NT2/D1 (cell line): ENCODE measurements at regions not wholly inside any gene's neighbourhood (a gene's known extent, or its start where the extent isn't known, plus 50 kb on each side); places are given as distances from the start of the nearest gene placed in this dataset.

Source experiments
- DNase-seq: peaks from one replicate; pipeline ENCODE4 v3.0.0-alpha.2; 2011; ENCODE audit warnings: low read depth, low spot score
- H3K27me3 ChIP-seq: 2 replicates; pipeline ENCODE4 v1.6.0; 2011; ENCODE audit warnings: mild to moderate bottlenecking; ENCODE audit not compliant: insufficient read length, insufficient read depth
- H3K36me3 ChIP-seq: 2 replicates; pipeline ENCODE4 v1.6.1; 2011; ENCODE audit warnings: mild to moderate bottlenecking, low read length, mixed read lengths; ENCODE audit not compliant: insufficient read depth, insufficient read length
- H3K4me1 ChIP-seq: 2 replicates; pipeline ENCODE4 v1.5.1; 2011; ENCODE audit not compliant: insufficient read depth, insufficient read length
- H3K4me3 ChIP-seq: 2 replicates; pipeline ENCODE4 v1.5.1; 2011; ENCODE audit warnings: low read depth; ENCODE audit not compliant: insufficient read length
- H3K9ac ChIP-seq: 2 replicates; pipeline ENCODE4 v1.6.0; 2011; ENCODE audit warnings: low read depth; ENCODE audit not compliant: insufficient read length
- H3K9me3 ChIP-seq: 2 replicates; pipeline ENCODE4 v1.5.1; 2011; ENCODE audit warnings: mild to moderate bottlenecking, low read length; ENCODE audit not compliant: insufficient read depth
- SUZ12 ChIP-seq: IDR thresholded peaks from 2 replicates; pipeline ENCODE4 v1.6.1; 2011; ENCODE audit not compliant: insufficient read length, insufficient read depth; ENCODE audit errors: extremely low read depth
- YY1 ChIP-seq: IDR thresholded peaks from 2 replicates; pipeline ENCODE4 v1.6.1; 2011; ENCODE audit not compliant: insufficient read length, insufficient read depth
- ZNF274 ChIP-seq: IDR thresholded peaks from 2 replicates; pipeline ENCODE4 v1.6.1; 2011; ENCODE audit warnings: mild to moderate bottlenecking, low read depth, low read length

- DNase-seq = no peak
- no peaks in the 10 kb centered on the region for H3K27me3 ChIP-seq
- no peak overlapping the region for H3K4me3 ChIP-seq
- TF ChIP-seq YY1 (no peak), ZNF274 (no peak), SUZ12 (no peak)
- no peaks in the 10 kb centered on the region for H3K4me1 ChIP-seq
- H3K9ac ChIP-seq = no peak overlapping the region
- H3K9me3 ChIP-seq = no peaks in the 10 kb centered on the region
- no peaks in the 10 kb centered on the region for H3K36me3 ChIP-seq
These were observed 2025.2 kb upstream of the IGFBP7 start for GRCh38 chr4:59135248-59135985.

- no peak for TF ChIP-seq YY1
- TF ChIP-seq ZNF274 = no peak
- no peak for TF ChIP-seq SUZ12
- Histone ChIP-seq H3K9ac (no peak overlapping the region), H3K27me3 (no peaks in the 10 kb centered on the region), H3K36me3 (no peaks in the 10 kb centered on the region), H3K4me3 (no peak overlapping the region), H3K9me3 (no peaks in the 10 kb centered on the region), H3K4me1 (no peaks in the 10 kb centered on the region)
- DNase-seq = no peak
These were observed 2038.9 kb upstream of the ADGRL3 start for GRCh38 chr4:59161249-59161648.

- Histone ChIP-seq H3K4me3 (no peak overlapping the region), H3K4me1 (no peaks in the 10 kb centered on the region), H3K27me3 (no peaks in the 10 kb centered on the region), H3K36me3 (no peaks in the 10 kb centered on the region), H3K9me3 (no peaks in the 10 kb centered on the region), H3K9ac (no peak overlapping the region)
- TF ChIP-seq YY1 = no peak
- TF ChIP-seq SUZ12 = no peak
- no peak for TF ChIP-seq ZNF274
- DNase-seq = no peak
These were observed 2024.5 kb upstream of the ADGRL3 start for GRCh38 chr4:59175617-59176016.

GRCh38 chr4:59179372-59179771 is 2020.8 kb upstream of the ADGRL3 start:
- DNase-seq = no peak
- Histone ChIP-seq H3K9ac (no peak overlapping the region), H3K27me3 (no peaks in the 10 kb centered on the region), H3K4me3 (no peak overlapping the region), H3K36me3 (no peaks in the 10 kb centered on the region), H3K9me3 (no peaks in the 10 kb centered on the region), H3K4me1 (no peaks in the 10 kb centered on the region)
- no peak for TF ChIP-seq YY1
- TF ChIP-seq ZNF274 = no peak
- no peak for TF ChIP-seq SUZ12

GRCh38 chr4:59180161-59180560 is 2020.0 kb upstream of the ADGRL3 start:
- no peak overlapping the region for H3K9ac ChIP-seq
- no peaks in the 10 kb centered on the region for H3K9me3 ChIP-seq
- no peak for DNase-seq
- no peaks in the 10 kb centered on the region for H3K27me3 ChIP-seq
- no peak overlapping the region for H3K4me3 ChIP-seq
- TF ChIP-seq ZNF274 (no peak), SUZ12 (no peak), YY1 (no peak)
- no peaks in the 10 kb centered on the region for H3K4me1 ChIP-seq
- no peaks in the 10 kb centered on the region for H3K36me3 ChIP-seq

- TF ChIP-seq ZNF274 = no peak
- TF ChIP-seq SUZ12 = no peak
- no peak for TF ChIP-seq YY1
- H3K4me3 ChIP-seq = no peak overlapping the region
These were observed 2019.2 kb upstream of the ADGRL3 start for GRCh38 chr4:59180969-59181368.

GRCh38 chr4:59195839-59196238 is 2004.3 kb upstream of the ADGRL3 start:
- H3K9me3 ChIP-seq = no peaks in the 10 kb centered on the region
- TF ChIP-seq YY1 = no peak
- TF ChIP-seq SUZ12 = no peak
- TF ChIP-seq ZNF274 = no peak
- no peak overlapping the region for H3K4me3 ChIP-seq
- no peaks in the 10 kb centered on the region for H3K4me1 ChIP-seq
- no peak for DNase-seq
- no peaks in the 10 kb centered on the region for H3K27me3 ChIP-seq
- H3K9ac ChIP-seq = no peak overlapping the region
- no peaks in the 10 kb centered on the region for H3K36me3 ChIP-seq

More at GRCh38 chr4:59180969-59181368, 2019.2 kb upstream of the ADGRL3 start:
- H3K27me3 ChIP-seq = no peaks in the 10 kb centered on the region
- DNase-seq = no peak
- no peaks in the 10 kb centered on the region for H3K36me3 ChIP-seq
- H3K9ac ChIP-seq = no peak overlapping the region
- no peaks in the 10 kb centered on the region for H3K4me1 ChIP-seq
- no peaks in the 10 kb centered on the region for H3K9me3 ChIP-seq

- Histone ChIP-seq H3K9ac (no peak overlapping the region), H3K9me3 (no peaks in the 10 kb centered on the region), H3K4me1 (no peaks in the 10 kb centered on the region), H3K27me3 (no peaks in the 10 kb centered on the region), H3K4me3 (no peak overlapping the region), H3K36me3 (no peaks in the 10 kb centered on the region)
- DNase-seq = no peak
- TF ChIP-seq SUZ12 (no peak), ZNF274 (no peak), YY1 (no peak)
These were observed 1999.1 kb upstream of the ADGRL3 start for GRCh38 chr4:59200992-59201391.
